ENCODE measurements at regions not wholly inside any gene's neighbourhood (a gene's known extent, or its start where the extent isn't known, plus 50 kb on each side); places are given as distances from the start of the nearest gene placed in this dataset.

DNA sequence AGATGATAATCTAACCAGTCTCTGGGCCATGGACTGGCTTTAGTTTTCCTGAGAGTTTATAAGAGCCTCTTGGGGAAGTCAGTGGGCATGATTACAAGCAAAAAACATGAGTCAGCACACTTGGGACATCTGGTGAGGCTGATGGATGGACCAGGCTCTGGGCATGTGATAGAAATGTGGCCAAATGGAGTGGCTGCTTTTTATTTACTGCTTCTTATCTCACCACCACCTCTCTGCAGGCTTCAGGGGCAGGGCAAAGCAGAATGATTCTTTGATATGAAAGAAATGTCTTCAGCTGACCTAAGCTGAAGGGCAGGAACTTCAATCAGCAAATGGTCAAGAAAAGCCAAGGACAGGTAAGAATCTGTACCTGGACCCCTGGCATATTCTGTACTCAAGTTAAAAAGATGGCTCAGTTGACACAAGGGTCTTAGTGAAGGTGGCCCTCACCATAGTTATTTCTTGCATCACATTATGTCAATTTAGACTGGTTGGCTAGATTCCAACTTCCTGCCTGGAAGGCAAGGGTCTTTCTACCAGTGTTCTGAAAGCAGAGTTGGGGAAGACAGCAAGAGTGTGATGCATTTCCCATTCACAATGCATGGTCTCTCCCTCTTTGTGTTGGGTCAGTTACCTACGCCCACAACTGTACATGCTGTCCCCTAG, 162.8 kb downstream of the FASLG start:
- no peak for TF ChIP-seq POLR2A (IDR thresholded peaks at IDR 0.05; ENCODE audit: low read depth, low read length)
- TF ChIP-seq POLR2AphosphoS5 (IDR thresholded peaks at IDR 0.05; ENCODE audit: low read depth, low read length): no peak
- TF ChIP-seq TAF1 (IDR thresholded peaks at IDR 0.05; ENCODE audit: low read depth, low read length): no peak
